ENCODE measurements at regions not wholly inside any gene's neighbourhood (a gene's known extent, or its start where the extent isn't known, plus 50 kb on each side); places are given as distances from the start of the nearest gene placed in this dataset.

DNA sequence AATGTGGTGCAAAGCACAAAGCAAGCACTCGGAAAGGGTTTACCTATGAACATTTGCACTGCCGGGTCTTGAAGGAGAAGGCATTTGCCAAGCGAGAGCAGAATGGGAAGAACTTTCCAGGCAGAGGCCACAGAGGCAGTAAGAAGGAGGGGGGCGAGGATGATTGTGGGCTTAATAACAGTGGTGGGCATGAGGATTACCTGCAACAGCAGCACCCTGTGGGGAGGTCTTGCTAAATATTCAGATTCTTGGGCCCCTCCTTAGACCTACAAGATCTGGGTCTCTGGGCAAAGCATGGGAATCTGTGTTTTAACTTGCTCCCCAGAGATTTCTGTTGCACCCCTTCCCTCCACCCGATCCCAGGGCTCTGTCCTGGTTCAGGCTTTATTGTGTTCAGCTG lies 75.1 kb upstream of the ZBED5 start:
- Histone ChIP-seq H3K56ac (replicated peaks; ENCODE audit: insufficient read length, low read depth, low read length) (no peak overlapping the region), H2BK15ac (ENCODE audit: low read length) (no peak overlapping the region), H3K79me2 (ENCODE audit: control insufficient read depth in 1 of 2, insufficient read depth in 2 of 2, low read length in 2 of 2) (no peaks in the 10 kb centered on the region), H3K27ac (ENCODE audit: low read depth, low read length) (no peak overlapping the region), H2BK20ac (ENCODE audit: low read length) (no peak overlapping the region), H4K5ac (ENCODE audit: insufficient read length, low read depth, low read length) (no peak overlapping the region), H3K4me3 (ENCODE audit: extremely low read depth in 1 of 4, insufficient read depth in 2 of 4, low read depth in 3 of 4, low read length in 4 of 4) (no peak overlapping the region; a peak in 1 of 8 replicates), H2AK5ac (ENCODE audit: low read depth, low read length) (0 out of 2 replicates have a peak overlapping the region, but pooled peaks have one; percentile 6), H3K9ac (replicated peaks in 1 of 4; ENCODE audit: extremely low read depth in 1 of 4, low read depth in 3 of 4, low read length in 3 of 4) (no peak overlapping the region), H3K14ac (ENCODE audit: insufficient read length) (no peak overlapping the region), H3K4me1 (replicated peaks in 1 of 4; ENCODE audit: control insufficient read depth in 3 of 4, insufficient read depth in 4 of 4, low read length in 3 of 4) (peaks cover 3 to 14% (median 5%) of the 10 kb centered on the region in 4 experiments; a peak in 4 of 7 replicates), H3K36me3 (ENCODE audit: control insufficient read depth in 2 of 4, insufficient read depth in 4 of 4, low read length in 3 of 4) (no peaks in the 10 kb centered on the region), H2BK5ac (ENCODE audit: low read depth, low read length) (no peak overlapping the region), H3K9me3 (ENCODE audit: insufficient read depth in 2 of 2, low read depth in 1 of 2, low read length in 1 of 2) (no peaks in the 10 kb centered on the region; a peak in 1 of 4 replicates), H3K79me1 (ENCODE audit: low read depth, low read length) (no peaks in the 10 kb centered on the region), H2BK120ac (replicated peaks; ENCODE audit: low read depth, low read length) (no peak overlapping the region), H2AFZ (ENCODE audit: low read length) (no peak overlapping the region), H3K23ac (ENCODE audit: insufficient read length) (no peak overlapping the region), H3K27me3 (replicated peaks in 1 of 4; ENCODE audit: control insufficient read depth in 3 of 4, extremely low read depth in 1 of 4, insufficient read depth in 3 of 4, low read length in 3 of 4) (peaks cover 0 to 11% (median 10%) of the 10 kb centered on the region in 4 experiments; a peak in 5 of 7 replicates), H3K23me2 (ENCODE audit: low read depth, low read length) (peaks cover 12% of the 10 kb centered on the region), H4K91ac (replicated peaks; ENCODE audit: insufficient read length, low read length) (no peak overlapping the region), H4K8ac (ENCODE audit: extremely low read depth, insufficient read depth, low read length) (no peak overlapping the region), H4K20me1 (replicated peaks in 1 of 2; ENCODE audit: control insufficient read depth in 1 of 2, insufficient read depth in 2 of 2, low read length in 2 of 2) (no peaks in the 10 kb centered on the region), H3K4ac (replicated peaks; ENCODE audit: insufficient read length, low read depth, low read length) (no peak overlapping the region), H3K18ac (ENCODE audit: extremely low read depth, low read length) (no peak overlapping the region), H3K4me2 (ENCODE audit: insufficient read depth in 1 of 2, low read depth in 2 of 2, low read length in 2 of 2) (peak overlapping the region in 1 of 2 experiments; percentile 93; a peak in 2 of 4 replicates), H2BK12ac (ENCODE audit: low read depth, low read length) (no peak overlapping the region)
- no peak for FAIRE-seq
- DNase-seq (ENCODE audit: low read depth in 1 of 2, low spot score in 2 of 2), result no peak
- POLR2A ChIA-PET (ENCODE audit: partially characterized antibody), result interaction anchor here (2.4 kb wide), 1 partner anchor 124 kb away, joined by 18 read pairs; the partner anchor contains the start of gene EIF4G2
- CTCF ChIA-PET (ENCODE audit: partially characterized antibody), result interaction anchor here (1.3 to 3.0 kb wide), 5 partner anchors 10 to 224 kb away, joined by 3 to 82 read pairs (median 6); no protein-coding TSS in a partner anchor
- 81% methylated on average over 5 of the region's 5 CpGs; no CpG with 5 or more reads in 1 of the 2 experiments for WGBS, 2 experiments (ENCODE audit: extremely low coverage in 1 of 2, insufficient coverage in 1 of 2, insufficient read length in 1 of 2, insufficient replicate concordance in 2 of 2, low coverage in 1 of 2, low lambda C conversion rate in 2 of 2, missing lambda C conversion rate in 1 of 2)
- TF ChIP-seq BCL11A (IDR thresholded peaks at IDR 0.05; ENCODE audit: low read depth in 2 of 2, low read length in 2 of 2) (no peak), CREB1 (IDR thresholded peaks at IDR 0.05) (no peak), YY1 (IDR thresholded peaks at IDR 0.05; ENCODE audit: low read depth, low read length) (no peak), POU5F1 (IDR thresholded peaks at IDR 0.05; ENCODE audit: low read depth, low read length) (no peak), SIRT6 (IDR thresholded peaks at IDR 0.05; ENCODE audit: low read length) (no peak), BACH1 (IDR thresholded peaks at IDR 0.05; ENCODE audit: low read length) (no peak), EP300 (IDR thresholded peaks at IDR 0.05; ENCODE audit: borderline replicate concordance in 1 of 2, low read depth in 2 of 2, low read length in 2 of 2) (no peak), TAF1 (IDR thresholded peaks at IDR 0.05; ENCODE audit: low read depth, low read length) (no peak), KDM1A (IDR thresholded peaks at IDR 0.05; ENCODE audit: borderline replicate concordance, low read length) (no peak), CHD1 (IDR thresholded peaks at IDR 0.05; ENCODE audit: low read depth, low read length) (no peak), CHD2 (IDR thresholded peaks at IDR 0.05; ENCODE audit: low read length) (no peak), JUND (IDR thresholded peaks at IDR 0.05; ENCODE audit: low read length) (no peak), NANOG (IDR thresholded peaks at IDR 0.05; ENCODE audit: insufficient read depth, low read depth, low read length, poor library complexity, severe bottlenecking) (no peak)
- TF ChIP-seq, protein P1, sequence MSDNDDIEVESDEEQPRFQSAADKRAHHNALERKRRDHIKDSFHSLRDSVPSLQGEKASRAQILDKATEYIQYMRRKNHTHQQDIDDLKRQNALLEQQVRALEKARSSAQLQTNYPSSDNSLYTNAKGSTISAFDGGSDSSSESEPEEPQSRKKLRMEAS (IDR thresholded peaks at IDR 0.05), result no peak
- TF ChIP-seq, protein P2, sequence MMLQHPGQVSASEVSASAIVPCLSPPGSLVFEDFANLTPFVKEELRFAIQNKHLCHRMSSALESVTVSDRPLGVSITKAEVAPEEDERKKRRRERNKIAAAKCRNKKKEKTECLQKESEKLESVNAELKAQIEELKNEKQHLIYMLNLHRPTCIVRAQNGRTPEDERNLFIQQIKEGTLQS (IDR thresholded peaks at IDR 0.05; ENCODE audit: insufficient read depth, low read depth, low read length), result no peak

Measured in H1 (cell line).